Activated CD8-positive, alpha-beta T cell treated with anti-CD3 and anti-CD28 coated beads for 36 hours (primary cell): ENCODE measurements at regions not wholly inside any gene's neighbourhood (a gene's known extent, or its start where the extent isn't known, plus 50 kb on each side); places are given as distances from the start of the nearest gene placed in this dataset.
"Not testable (repeated sequence)": the region's sequence is repeated elsewhere in the genome, so short reads cannot be mapped to it uniquely, and the experiment has no call there.

ENCODE experiments used
- ATAC-seq: fragments of 200-7000 bp; cut with Tn5 transposase; one replicate; pipeline ENCODE4 v1.10.0; 2021; ENCODE audit warnings: mild to moderate bottlenecking, moderate library complexity
- CTCF ChIA-PET: fragments of 350-600 bp; sonication (Branson Sonifier 250); formaldehyde crosslinking; loops from one replicate; lab custom pipeline; 2021; ENCODE audit warnings: antibody characterized with exemption; lab: Charles Lee
- POLR2A ChIA-PET: fragments of 350-600 bp; sonication (Branson Sonifier 250); formaldehyde crosslinking; loops from one replicate; lab custom pipeline; 2021; ENCODE audit warnings: antibody characterized with exemption; lab: Charles Lee
- DNase-seq: peaks from one replicate; pipeline ENCODE4 v3.0.0-alpha.2; 2020
- H3K27ac Mint-ChIP-seq: one replicate; pipeline ENCODE4 v1.8.0; 2021; ENCODE audit warnings: mild to moderate bottlenecking, mixed read lengths
- H3K27me3 Mint-ChIP-seq: one replicate; pipeline ENCODE4 v1.8.0; 2021; ENCODE audit warnings: mixed read lengths
- H3K36me3 Mint-ChIP-seq: one replicate; pipeline ENCODE4 v1.8.0; 2021; ENCODE audit warnings: low read depth, mixed read lengths
- H3K4me1 Mint-ChIP-seq: one replicate; pipeline ENCODE4 v1.8.0; 2021; ENCODE audit warnings: low read depth, mixed read lengths
- H3K4me3 Mint-ChIP-seq: one replicate; pipeline ENCODE4 v1.8.0; 2021; ENCODE audit warnings: mild to moderate bottlenecking, moderate library complexity, mixed read lengths
- H3K9me3 Mint-ChIP-seq: one replicate; pipeline ENCODE4 v1.8.0; 2021; ENCODE audit warnings: mixed read lengths
- intact Hi-C: fragments of 100-400 bp; cut with micrococcal nuclease; formaldehyde crosslinking; loops from one replicate; pipeline ENCODE4 v1.10.0; 2022
- TF ChIP-seq, protein P1 (sequence below): fragments of 200-600 bp; IDR thresholded peaks from one replicate; pipeline ENCODE4 v1.8.0; 2022; ENCODE audit warnings: antibody characterized with exemption, mild to moderate bottlenecking

DNA sequence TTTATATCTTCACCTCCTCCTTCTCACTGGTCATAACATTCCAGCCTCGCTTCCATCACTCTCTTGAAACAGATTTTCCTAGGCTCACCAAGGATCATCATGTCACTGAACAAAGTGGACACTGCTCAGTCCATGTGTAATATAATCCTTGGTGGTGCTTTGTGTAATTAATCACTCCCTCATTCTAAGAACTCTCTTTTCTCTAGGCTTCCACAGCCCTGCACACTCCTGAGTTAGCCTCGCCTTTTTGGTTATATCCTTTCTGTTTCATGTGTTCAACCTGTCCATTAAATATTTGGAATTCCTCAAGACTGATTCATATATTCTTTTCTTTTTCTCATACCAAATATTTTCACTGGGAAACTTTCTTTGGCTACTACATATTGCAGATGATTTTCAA lies 440.8 kb downstream of the PYDC2 start:
- H3K4me1 Mint-ChIP-seq, result no peaks in the 10 kb centered on the region
- ChIA-PET CTCF (no interaction called here), POLR2A (no interaction called here)
- no peak for ATAC-seq
- TF ChIP-seq, protein P1, sequence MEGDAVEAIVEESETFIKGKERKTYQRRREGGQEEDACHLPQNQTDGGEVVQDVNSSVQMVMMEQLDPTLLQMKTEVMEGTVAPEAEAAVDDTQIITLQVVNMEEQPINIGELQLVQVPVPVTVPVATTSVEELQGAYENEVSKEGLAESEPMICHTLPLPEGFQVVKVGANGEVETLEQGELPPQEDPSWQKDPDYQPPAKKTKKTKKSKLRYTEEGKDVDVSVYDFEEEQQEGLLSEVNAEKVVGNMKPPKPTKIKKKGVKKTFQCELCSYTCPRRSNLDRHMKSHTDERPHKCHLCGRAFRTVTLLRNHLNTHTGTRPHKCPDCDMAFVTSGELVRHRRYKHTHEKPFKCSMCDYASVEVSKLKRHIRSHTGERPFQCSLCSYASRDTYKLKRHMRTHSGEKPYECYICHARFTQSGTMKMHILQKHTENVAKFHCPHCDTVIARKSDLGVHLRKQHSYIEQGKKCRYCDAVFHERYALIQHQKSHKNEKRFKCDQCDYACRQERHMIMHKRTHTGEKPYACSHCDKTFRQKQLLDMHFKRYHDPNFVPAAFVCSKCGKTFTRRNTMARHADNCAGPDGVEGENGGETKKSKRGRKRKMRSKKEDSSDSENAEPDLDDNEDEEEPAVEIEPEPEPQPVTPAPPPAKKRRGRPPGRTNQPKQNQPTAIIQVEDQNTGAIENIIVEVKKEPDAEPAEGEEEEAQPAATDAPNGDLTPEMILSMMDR, result no peak
- H3K9me3 Mint-ChIP-seq, result peaks cover 1% of the 10 kb centered on the region
- no peak overlapping the region for H3K4me3 Mint-ChIP-seq
- intact Hi-C loops, result no loop called here
- no peak overlapping the region for H3K27ac Mint-ChIP-seq
- DNase-seq, result no peak
- no peaks in the 10 kb centered on the region for H3K27me3 Mint-ChIP-seq
- no peaks in the 10 kb centered on the region for H3K36me3 Mint-ChIP-seq

GRCh38 chr3:191912616-191913204 lies 451.7 kb downstream of the PYDC2 start:
- CTCF ChIA-PET, result no interaction called here
- DNase-seq, result no peak
- intact Hi-C loops, result no loop called here
- Mint-ChIP-seq H3K4me1 (no peaks in the 10 kb centered on the region), H3K4me3 (no peak overlapping the region), H3K27me3 (no peaks in the 10 kb centered on the region), H3K9me3 (peaks cover 3% of the 10 kb centered on the region), H3K36me3 (no peaks in the 10 kb centered on the region), H3K27ac (no peak overlapping the region)
- no peak for ATAC-seq
- POLR2A ChIA-PET, result no interaction called here
- TF ChIP-seq, protein P1, result no peak

- TF ChIP-seq, protein P1, result no peak
- no peak overlapping the region for H3K27ac Mint-ChIP-seq
- no peak for DNase-seq
- no peak overlapping the region for H3K4me3 Mint-ChIP-seq
- no peak for ATAC-seq
- ChIA-PET POLR2A (no interaction called here), CTCF (no interaction called here)
- H3K27me3 Mint-ChIP-seq, result no peaks in the 10 kb centered on the region
- H3K4me1 Mint-ChIP-seq, result no peaks in the 10 kb centered on the region
- H3K36me3 Mint-ChIP-seq, result no peaks in the 10 kb centered on the region
- intact Hi-C loops, result no loop called here
- H3K9me3 Mint-ChIP-seq, result peaks cover 9% of the 10 kb centered on the region
Measured at GRCh38 chr3:191915712-191916111, 454.7 kb downstream of the PYDC2 start.

GRCh38 chr3:191919491-191920026 lies 458.6 kb downstream of the PYDC2 start:
- H3K4me3 Mint-ChIP-seq, result no peak overlapping the region
- no peaks in the 10 kb centered on the region for H3K27me3 Mint-ChIP-seq
- intact Hi-C loops, result no loop called here
- POLR2A ChIA-PET, result no interaction called here
- TF ChIP-seq, protein P1, result no peak
- ATAC-seq (no peak), DNase-seq (no peak)
- no peak overlapping the region for H3K27ac Mint-ChIP-seq
- no peaks in the 10 kb centered on the region for H3K4me1 Mint-ChIP-seq
- CTCF ChIA-PET, result no interaction called here
- H3K9me3 Mint-ChIP-seq, result peaks cover 6% of the 10 kb centered on the region
- no peaks in the 10 kb centered on the region for H3K36me3 Mint-ChIP-seq

DNA sequence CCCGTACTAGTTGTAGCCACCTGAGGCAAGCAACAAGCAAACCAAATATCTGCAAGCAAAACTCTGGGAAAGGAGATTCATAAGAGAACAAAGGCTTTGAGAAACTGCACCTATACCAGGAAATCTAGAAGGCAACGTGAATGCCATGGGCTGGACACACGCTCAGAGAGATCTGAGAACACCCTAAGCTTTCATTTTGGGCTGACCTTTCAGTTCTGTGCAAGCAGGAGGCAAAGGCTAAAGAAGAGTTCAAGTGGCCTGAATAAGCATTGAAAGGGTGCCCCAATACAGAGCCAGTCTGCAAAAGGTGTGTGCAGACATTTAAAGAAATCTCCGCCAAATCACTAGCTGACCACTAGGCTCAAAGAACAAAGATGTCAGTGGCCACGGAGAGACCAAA lies 461.6 kb downstream of the PYDC2 start:
- DNase-seq, result no peak
- CTCF ChIA-PET, result no interaction called here
- TF ChIP-seq, protein P1, result no peak
- Mint-ChIP-seq H3K4me3 (no peak overlapping the region), H3K27me3 (no peaks in the 10 kb centered on the region), H3K9me3 (peaks cover 6% of the 10 kb centered on the region), H3K27ac (no peak overlapping the region), H3K4me1 (no peaks in the 10 kb centered on the region), H3K36me3 (no peaks in the 10 kb centered on the region)
- POLR2A ChIA-PET, result no interaction called here
- intact Hi-C loops, result no loop called here
- no peak for ATAC-seq

DNA sequence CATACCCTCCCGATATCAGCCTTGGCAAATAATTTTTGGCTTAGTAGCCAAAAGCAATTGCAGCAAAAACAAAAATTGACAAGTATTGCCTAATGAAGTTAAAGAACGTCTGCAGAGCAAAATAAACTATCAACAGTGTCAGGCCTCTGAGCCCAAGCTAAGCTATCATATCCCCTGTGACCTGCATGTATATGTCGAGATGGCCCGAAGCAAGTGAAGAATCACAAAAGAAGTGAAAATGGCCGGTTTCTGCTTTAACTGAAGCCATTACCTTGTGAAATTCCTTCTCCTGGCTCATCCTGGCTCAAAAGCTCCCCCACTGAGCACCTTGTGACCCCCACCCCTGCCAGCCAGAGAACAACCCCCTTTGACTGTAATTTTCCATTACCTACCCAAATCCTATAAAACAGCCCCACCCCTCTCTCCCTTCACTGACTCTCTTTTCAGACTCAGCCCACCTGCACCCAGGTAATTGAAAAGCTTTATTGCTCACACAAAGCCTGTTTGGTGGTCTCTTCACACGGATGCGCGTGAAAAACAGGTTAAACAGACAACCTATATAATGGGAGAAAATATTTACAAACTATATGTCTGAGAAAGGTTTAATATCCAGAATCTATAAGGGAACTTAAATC lies 466.3 kb downstream of the PYDC2 start:
- H3K9me3 Mint-ChIP-seq, intact Hi-C loops, POLR2A ChIA-PET, H3K36me3 Mint-ChIP-seq, DNase-seq, CTCF ChIA-PET, H3K4me1 Mint-ChIP-seq, H3K27ac Mint-ChIP-seq, H3K27me3 Mint-ChIP-seq, ATAC-seq, H3K4me3 Mint-ChIP-seq: not testable (repeated sequence)

DNA sequence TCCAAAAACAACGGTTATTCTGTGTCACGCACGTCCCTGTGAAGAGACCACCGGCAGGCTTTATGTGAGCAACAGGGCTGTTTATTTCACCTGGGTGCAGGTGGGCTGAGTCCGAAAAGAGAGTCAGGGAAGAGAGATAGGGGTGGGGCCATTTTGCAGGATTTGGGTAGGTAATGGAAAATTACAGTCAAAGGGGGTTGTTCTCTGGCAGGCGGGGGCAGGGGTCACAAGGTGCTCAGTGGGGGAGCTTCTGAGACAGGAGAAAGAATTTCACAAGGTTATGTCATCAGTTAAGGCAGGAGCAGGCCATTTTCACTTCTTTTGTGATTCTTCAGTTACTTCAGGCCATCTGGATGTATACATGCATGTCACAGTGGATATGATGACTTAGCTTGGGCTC lies 467.0 kb downstream of the PYDC2 start:
- H3K9me3 Mint-ChIP-seq, intact Hi-C loops, H3K27ac Mint-ChIP-seq, ATAC-seq, H3K4me1 Mint-ChIP-seq, H3K36me3 Mint-ChIP-seq, H3K27me3 Mint-ChIP-seq, POLR2A ChIA-PET, CTCF ChIA-PET, H3K4me3 Mint-ChIP-seq, DNase-seq: not testable (repeated sequence)
